GM18498 (cell line): ENCODE measurements at regions not wholly inside any gene's neighbourhood (a gene's known extent, or its start where the extent isn't known, plus 50 kb on each side); places are given as distances from the start of the nearest gene placed in this dataset.
"Not testable (repeated sequence)": the region's sequence is repeated elsewhere in the genome, so short reads cannot be mapped to it uniquely, and the experiment has no call there.

Experiments used
- ATAC-seq: cut with Tn5 transposase; IDR thresholded peaks from one replicate; pipeline ENCODE4 v1.9.1; 2021; ENCODE audit warnings: mild to moderate bottlenecking, moderate library complexity; ENCODE audit not compliant: unreplicated experiment

DNA sequence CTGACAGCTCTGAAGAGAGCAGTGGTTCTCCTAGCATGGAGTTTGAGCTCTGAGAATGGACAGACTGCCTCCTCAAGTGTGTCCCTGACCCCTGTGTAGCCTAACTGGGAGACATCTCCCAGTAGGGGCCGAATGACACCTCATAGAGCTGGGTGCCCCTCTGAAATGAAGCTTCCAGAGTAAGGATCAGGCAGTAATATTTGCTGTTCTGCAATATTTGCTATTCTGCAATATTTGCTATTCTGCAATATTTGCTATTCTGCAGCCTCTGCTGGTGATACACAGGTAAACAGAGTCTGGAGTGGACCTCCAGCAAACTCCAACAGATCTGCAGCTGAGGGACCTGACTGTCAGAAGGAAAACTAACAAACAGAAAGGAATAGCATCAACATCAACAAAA is 105.5 kb downstream of the BUD13 start:
- ATAC-seq = not testable (repeated sequence)

- not testable (repeated sequence) for ATAC-seq
Measured at GRCh38 chr11:116666673-116667249, 106.0 kb downstream of the BUD13 start.

DNA sequence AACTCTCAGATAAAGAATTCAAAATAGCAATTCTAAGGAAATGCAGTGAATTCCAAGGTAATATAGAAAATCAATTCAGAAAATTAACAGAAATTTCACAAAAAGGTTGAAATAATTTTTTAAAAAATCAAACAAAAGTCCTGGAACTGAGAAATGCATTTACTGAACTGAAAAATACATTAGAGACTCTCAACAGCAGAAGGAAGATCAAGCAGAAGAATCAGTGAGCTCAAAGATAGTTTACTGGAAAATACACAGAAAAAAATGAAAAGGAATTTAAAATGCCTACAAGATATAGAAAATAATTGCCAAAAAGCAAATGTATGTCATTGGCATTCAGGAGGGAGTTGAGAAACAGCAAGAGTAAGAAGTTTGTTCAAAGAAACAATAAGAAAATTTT is 107.3 kb downstream of the BUD13 start:
- no peak for ATAC-seq

GRCh38 chr11:116661056-116661455 is 111.7 kb downstream of the BUD13 start:
- no peak for ATAC-seq

- no peak for ATAC-seq
Measured at GRCh38 chr11:116660011-116660410, 112.8 kb downstream of the BUD13 start.

DNA sequence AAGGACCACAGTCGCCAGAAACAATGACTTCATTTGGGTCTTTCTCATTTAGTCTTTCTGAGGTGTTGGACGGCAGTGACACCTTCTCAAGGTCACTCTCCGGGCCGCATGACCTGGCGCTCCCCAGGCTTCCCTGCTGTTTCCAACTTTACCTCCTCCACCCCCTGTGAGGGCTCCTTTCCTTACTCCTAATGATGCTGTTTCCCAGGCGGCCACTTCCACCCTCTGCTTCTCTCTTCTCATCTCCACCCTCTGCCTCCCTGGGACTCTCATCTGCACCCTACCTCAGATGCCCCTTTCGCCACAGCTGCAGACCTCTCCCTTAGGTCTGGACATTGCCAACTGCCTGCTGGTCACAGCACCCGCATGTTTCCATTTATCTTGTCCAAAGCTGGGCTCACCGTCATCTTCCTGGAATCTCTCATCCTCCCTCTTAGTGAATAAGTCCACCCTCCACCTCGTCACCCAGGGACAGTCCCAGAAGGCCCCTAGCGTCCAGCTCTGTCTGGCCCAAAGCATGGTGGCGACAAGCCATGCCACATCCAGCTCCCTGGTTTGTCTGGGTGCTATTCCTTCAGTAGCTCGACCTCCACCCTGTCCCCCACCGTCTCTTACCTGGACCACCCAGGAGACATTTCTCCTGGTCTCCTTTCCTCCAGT is 113.8 kb downstream of the BUD13 start:
- ATAC-seq = no peak

DNA sequence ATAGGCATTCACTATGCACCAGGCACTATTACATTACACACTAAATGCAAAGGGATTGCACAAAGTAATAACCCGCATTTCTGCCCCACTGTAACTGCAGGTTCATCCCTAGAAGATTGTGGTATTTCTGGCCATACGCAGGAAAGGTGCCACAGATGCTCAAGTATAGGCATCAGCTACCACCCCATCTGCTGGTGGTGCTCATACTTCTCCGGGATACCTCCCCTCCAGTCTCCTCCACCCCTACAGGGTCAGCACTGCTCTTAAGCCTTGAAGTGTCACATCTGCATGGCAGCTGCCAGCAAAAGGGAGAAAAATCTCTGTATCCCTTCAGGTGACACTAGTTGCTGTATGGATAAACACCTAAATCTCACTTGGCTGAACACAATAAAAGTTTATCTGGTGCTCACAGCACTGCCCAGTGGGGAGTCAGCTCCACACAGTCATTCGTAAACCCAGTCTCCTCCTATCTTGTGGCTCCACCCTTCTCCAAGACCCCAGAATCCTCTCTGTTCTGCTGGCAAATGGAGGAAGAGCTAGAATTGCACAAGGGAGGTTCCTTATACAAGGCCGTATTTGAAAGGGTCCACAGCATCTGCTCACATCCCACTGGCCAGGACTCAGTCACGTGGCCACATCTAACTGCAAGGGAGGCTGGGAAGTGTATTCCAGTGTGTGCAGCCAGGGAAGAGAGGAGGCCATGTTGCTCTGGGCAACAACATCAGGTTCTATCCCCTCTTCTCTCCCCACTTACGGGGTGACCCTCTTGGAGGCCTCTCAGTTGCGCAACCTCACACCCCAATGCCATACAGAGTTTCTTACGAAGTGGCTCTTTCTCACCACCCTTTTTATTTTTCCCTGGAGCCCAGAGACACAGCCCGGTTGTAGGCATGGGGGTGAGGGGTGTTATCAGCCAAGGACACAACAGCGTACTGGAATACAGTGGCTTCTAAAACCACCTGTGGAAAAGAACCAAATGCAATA is 114.7 kb downstream of the BUD13 start:
- ATAC-seq = no peak

DNA sequence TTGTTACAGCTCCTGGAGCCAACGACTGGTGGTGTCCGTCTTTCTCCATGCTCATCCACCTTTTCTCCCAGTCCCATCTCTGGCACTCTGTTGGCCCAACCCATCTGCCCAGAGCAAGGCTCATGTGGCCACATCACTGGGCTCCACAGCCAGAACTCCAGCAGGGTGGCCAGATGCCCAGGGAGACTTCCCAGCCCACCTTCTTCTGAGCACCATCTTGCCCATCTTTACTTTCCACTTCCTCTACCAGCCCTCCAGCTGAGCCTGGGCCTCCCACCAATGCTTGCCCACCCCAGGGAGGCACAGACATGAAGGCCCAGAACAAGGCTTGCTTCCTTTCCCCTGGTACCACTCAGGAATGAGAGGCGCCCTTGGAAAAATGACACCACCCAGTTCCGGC is 116.8 kb downstream of the BUD13 start:
- ATAC-seq = no peak

DNA sequence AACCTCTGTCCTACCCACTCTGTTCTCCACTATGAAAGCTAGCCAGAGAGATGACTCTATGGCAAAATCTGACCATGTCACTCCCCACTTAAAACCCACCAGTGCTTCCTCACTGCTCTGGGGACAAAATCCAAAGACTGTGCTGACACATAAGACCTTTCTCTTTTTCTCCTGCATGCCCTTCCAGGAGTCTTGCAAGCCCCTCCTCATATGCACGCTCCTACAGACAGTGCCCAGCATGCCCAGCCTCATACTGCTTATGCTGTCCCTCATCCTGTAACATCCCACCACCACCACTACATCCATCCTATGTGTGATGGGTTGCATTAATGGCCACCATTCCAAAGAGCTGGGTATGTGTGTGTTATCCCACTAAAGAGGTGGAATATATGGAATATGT is 118.3 kb downstream of the BUD13 start:
- ATAC-seq = no peak

DNA sequence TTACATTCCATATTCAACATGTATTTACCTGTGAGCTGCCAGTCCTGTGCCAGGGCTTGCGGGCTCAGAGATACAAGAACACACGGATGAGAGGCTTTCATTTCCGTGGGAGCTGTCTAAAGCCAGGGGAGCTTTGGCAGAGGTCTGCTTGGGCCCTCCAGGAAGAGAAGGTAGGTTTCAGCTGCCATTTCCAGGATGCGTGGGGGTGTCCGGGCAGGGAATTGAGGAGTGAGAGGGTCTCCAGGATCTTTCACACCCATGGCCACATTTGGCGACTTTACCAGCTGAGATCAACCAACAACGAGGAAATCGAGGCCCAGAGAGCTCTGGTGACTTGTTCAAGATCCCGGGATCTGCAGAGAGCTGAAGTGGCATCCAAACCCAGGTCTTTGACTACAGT is 119.6 kb downstream of the BUD13 start:
- no peak for ATAC-seq

DNA sequence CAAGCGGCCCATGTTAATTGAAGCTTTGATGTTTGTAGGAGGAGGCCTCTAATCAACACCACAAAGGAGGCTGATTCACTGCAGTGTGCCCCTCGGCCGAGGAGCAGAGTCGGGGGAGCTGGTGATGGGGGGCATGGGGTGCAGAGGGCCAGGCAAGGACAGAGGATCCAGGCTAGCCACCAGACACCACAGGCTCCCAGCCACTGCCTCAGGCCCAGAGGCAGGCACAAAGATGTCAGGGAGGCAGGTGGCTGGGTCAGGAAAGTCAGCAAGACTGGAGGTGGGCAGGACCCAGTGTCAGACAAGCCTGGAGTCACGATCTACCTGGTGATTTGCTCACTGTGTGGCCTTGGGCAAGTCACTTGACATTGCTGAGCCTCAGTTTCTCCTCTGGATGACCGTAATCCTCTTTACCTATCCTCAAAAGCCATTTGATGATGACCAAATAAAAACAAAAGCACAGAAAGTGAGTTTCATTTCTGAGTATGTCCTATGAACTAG is 121.0 kb downstream of the BUD13 start:
- no peak for ATAC-seq

DNA sequence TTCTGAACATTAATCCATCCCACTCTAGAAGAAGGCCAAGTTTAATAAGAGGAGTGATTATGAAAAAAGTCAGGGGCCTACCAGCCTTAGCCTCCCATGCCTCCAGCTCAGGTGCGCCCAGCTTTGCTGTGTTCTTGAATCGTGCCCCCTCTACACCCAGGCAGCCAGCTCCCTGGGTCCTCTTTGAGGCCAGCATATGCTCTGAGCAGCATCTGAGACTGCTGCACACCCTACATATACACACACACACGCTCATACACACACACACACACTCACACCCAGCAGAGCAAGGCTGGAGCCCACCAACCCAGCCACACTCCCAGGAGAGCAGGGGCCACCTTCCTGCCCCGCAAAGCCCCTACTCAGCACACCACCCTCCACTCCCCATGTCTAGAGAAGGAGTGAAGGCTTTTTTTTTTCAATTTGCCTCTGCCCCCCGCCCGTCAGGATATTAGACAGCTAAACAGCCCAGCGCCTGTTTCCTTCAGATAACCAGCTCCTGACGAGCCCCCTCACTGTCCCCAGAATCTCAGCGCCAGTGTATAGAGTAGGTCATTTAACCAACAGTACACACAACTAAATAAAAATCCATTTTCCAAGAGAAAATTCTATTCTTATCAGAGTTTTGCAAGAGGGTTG is 121.6 kb downstream of the BUD13 start:
- ATAC-seq = no peak

- ATAC-seq = no peak
Measured at GRCh38 chr11:116650052-116650451, 122.7 kb downstream of the BUD13 start.

GRCh38 chr11:116649268-116649667 is 123.5 kb downstream of the BUD13 start:
- ATAC-seq = no peak

GRCh38 chr11:116648247-116649174 is 124.3 kb downstream of the BUD13 start:
- no peak for ATAC-seq

DNA sequence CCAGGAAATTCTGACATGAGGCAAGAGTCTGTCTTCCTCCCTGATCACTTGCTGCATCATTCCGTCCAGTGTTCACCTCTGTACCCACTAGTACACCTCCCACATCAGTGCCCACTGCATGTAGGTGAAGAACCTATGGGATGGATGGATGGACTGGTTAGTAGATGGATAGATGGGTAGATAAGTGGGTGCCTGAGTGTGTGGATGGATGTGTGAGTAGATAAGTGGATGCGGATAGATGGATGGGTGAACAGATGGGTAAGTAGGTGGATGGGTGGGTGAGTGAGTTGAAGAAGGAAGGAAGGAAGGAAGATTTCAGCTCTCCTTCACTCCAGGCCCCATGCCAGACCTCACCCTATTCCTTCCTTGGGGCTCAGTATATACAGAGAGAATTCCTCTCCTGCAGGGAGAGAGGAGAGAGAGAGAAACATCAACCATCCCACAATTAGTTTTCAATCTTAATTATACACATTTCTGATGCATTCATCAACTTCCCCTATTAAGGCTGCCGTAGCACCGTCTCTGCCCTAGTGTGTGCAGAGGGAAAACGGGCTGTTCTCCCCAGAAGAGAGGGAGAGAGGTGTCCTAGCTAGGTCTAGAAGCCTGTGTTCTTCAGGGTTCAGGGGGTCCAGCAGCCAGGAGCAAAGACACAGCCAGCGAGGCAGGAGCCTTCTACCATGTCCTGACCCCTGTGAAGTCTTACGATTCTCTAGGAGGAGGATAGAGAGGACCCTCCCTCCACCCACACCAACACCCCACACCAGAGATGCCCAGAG is 125.3 kb downstream of the BUD13 start:
- ATAC-seq = no peak

DNA sequence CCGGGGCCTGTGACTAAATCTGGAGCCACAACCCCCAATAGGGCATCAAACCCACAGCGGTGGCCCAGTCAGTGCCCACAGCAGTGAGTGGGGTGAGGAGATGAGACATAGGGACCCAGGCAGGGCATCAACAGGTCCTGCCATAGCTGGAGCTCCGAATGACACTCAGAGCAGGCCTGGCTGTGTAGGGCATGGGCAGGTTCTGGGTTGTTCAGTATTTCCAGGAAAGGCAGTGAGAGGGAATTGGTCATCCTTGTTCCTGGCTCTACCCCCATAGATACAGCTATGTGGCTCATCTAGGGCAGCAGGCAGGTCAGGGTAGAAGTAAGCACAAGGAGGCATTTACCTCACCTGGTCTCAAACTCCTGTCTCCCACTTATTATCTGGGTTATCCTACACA is 126.6 kb downstream of the BUD13 start:
- no peak for ATAC-seq

GRCh38 chr11:116644941-116645305 is 127.9 kb downstream of the BUD13 start:
- ATAC-seq = no peak

GRCh38 chr11:116644201-116644940 is 128.4 kb downstream of the BUD13 start:
- no peak for ATAC-seq
